Fibroblast of pulmonary artery (primary cell): ENCODE measurements at regions not wholly inside any gene's neighbourhood (a gene's known extent, or its start where the extent isn't known, plus 50 kb on each side); places are given as distances from the start of the nearest gene placed in this dataset.
"Not testable (repeated sequence)": the region's sequence is repeated elsewhere in the genome, so short reads cannot be mapped to it uniquely, and the experiment has no call there.

Experiments
- DNase-seq: peaks from one replicate; pipeline ENCODE4 v3.0.0-alpha.2; 2010; ENCODE audit warnings: low read depth
- H3K4me3 ChIP-seq: replicated peaks from 2 replicates; pipeline ENCODE4 v1.5.1; 2011; ENCODE audit warnings: low read depth, mild to moderate bottlenecking, control low read depth, low read length, moderate library complexity
- TF ChIP-seq, protein P1 (sequence below): IDR thresholded peaks from 2 replicates; pipeline ENCODE4 v1.5.1; 2011; ENCODE audit warnings: mild to moderate bottlenecking, control low read depth, low read length, inconsistent platforms; ENCODE audit errors: missing control alignments

DNA sequence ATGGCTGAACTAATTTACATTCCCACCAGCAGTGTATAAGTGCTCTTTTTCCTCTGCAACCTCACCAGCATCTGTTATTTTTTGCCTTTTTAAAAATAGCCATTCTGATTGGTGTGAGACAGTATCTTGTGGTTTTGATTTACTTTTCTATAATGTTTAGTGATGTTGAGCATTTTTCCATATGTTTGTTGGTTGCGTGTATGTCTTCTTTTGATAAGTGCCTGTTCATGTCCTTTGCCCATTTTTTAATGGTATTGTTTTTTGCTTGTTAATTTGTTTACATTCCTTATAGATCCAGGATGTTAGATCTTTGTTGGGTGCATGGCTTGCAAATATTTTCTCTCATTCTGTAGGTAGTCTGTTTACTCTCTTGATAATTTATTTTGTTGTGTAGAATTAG is 169.9 kb downstream of the PRL start:
- DNase-seq, result no peak
- no peak overlapping the region for H3K4me3 ChIP-seq
- TF ChIP-seq, protein P1, sequence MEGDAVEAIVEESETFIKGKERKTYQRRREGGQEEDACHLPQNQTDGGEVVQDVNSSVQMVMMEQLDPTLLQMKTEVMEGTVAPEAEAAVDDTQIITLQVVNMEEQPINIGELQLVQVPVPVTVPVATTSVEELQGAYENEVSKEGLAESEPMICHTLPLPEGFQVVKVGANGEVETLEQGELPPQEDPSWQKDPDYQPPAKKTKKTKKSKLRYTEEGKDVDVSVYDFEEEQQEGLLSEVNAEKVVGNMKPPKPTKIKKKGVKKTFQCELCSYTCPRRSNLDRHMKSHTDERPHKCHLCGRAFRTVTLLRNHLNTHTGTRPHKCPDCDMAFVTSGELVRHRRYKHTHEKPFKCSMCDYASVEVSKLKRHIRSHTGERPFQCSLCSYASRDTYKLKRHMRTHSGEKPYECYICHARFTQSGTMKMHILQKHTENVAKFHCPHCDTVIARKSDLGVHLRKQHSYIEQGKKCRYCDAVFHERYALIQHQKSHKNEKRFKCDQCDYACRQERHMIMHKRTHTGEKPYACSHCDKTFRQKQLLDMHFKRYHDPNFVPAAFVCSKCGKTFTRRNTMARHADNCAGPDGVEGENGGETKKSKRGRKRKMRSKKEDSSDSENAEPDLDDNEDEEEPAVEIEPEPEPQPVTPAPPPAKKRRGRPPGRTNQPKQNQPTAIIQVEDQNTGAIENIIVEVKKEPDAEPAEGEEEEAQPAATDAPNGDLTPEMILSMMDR, result no peak

GRCh38 chr6:22129751-22130150 is 167.1 kb downstream of the PRL start:
- TF ChIP-seq, protein P1, result no peak
- DNase-seq, result no peak
- H3K4me3 ChIP-seq, result no peak overlapping the region

DNA sequence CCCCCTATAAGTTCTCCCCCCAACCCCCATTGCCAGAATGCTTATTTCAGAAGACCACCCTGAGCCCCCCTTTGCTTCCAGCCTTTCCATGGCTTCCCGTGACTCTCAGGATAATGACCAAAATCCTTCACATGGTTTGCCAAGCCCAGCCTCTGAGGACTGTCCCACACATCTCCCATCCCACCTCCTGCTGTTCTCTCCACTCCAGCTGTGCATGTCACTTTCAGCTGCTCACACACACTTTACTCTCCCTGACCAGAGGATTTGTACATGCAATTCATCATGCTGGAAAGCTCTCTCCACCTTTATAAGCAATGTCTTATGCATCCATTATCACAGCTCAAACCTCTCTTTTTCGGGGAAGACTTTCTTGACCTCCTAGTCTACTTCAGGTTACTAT is 164.2 kb downstream of the PRL start:
- TF ChIP-seq, protein P1, result no peak
- no peak overlapping the region for H3K4me3 ChIP-seq
- no peak for DNase-seq

DNA sequence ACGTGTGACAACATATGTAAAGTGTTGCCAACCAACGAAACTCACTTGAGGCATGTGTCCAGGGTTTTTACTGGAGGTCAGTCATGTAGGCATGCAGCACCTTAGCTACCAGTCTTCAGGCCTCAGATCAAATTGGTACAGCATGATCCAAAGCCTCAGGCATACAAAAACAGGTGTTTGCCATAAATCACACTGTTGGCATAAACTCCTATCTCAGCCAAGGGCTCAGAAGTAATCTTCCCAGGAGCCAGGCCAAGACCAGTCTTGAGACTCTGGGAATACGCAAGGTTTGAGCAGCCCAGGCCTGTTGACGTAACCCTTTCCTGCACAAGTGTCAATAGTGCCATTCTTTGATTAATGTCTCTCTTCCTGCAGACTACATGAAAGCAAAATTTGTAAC is 163.5 kb downstream of the PRL start:
- no peak overlapping the region for H3K4me3 ChIP-seq
- TF ChIP-seq, protein P1, result no peak
- no peak for DNase-seq

DNA sequence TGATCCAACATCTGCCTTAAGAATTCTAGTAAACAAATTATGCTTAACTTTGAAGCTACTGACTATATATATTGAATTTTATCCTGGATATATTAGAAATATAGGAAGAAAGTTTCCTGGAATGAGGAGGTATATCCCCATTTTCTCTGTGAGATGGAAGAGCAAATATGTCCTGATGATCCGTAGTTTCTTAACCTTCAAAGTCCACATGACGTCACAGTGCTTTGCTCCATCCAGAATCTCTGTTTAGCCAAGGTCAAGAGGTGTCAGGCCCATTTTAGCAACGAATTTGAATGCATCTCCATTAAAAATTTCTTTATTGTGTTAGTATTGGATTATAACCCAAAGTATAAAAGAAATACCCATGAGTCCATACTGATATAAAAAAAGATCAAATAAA is 162.5 kb downstream of the PRL start:
- TF ChIP-seq, protein P1, result no peak
- DNase-seq, result no peak
- no peak overlapping the region for H3K4me3 ChIP-seq

- no peak overlapping the region for H3K4me3 ChIP-seq
- no peak for DNase-seq
- TF ChIP-seq, protein P1, result no peak
Measured at GRCh38 chr6:22135395-22135794, 161.4 kb downstream of the PRL start.

GRCh38 chr6:22140736-22141135 is 156.1 kb downstream of the PRL start:
- DNase-seq, H3K4me3 ChIP-seq: not testable (repeated sequence)
